Sigmoid colon (tissue), 4 donors: ENCODE measurements at regions not wholly inside any gene's neighbourhood (a gene's known extent, or its start where the extent isn't known, plus 50 kb on each side); places are given as distances from the start of the nearest gene placed in this dataset.

Source experiments
- EP300 ChIP-seq, 4 donors: sonication (generic); formaldehyde crosslinking; IDR thresholded peaks; one replicate each; pipeline ENCODE4 v1.6.1; 2017; ENCODE audit warnings: antibody characterized with exemption in 4 of 4
- POLR2A ChIP-seq, 2 donors: fragments of 450-650 bp; IDR thresholded peaks; one replicate each; pipeline ENCODE4 v1.6.1; 2016; ENCODE audit warnings: antibody characterized with exemption in 2 of 2, mild to moderate bottlenecking in 2 of 2, moderate library complexity in 2 of 2
- TF ChIP-seq, protein P1 (sequence below), 4 experiments: fragments of 450-650 bp in 3 of 4; fragments of 200-600 bp in 1 of 4; IDR thresholded peaks; one replicate each; pipeline ENCODE4 v1.5.1; 2016 to 2019; ENCODE audit warnings: antibody characterized with exemption in 4 of 4, mild to moderate bottlenecking in 3 of 4, moderate library complexity in 2 of 4

DNA sequence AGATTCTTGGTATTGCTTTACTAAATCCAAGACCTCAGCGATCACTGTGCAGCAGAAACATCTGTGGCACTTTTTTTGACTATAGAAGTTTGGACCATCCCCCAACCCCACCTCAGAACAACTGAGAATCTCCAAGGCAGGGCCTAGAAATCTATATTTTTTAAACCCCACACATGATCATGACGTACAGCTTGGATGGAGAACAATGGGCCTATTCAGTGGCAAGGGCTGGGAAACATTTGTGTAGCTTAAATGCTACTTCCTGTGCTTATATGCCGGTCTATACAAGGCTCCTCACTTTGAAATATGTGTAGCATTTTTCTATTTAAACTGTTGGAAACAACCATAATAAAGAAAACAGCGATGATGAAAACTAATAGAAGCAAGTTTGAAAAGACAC lies 55.1 kb upstream of the SPRED1 start:
- TF ChIP-seq, protein P1, sequence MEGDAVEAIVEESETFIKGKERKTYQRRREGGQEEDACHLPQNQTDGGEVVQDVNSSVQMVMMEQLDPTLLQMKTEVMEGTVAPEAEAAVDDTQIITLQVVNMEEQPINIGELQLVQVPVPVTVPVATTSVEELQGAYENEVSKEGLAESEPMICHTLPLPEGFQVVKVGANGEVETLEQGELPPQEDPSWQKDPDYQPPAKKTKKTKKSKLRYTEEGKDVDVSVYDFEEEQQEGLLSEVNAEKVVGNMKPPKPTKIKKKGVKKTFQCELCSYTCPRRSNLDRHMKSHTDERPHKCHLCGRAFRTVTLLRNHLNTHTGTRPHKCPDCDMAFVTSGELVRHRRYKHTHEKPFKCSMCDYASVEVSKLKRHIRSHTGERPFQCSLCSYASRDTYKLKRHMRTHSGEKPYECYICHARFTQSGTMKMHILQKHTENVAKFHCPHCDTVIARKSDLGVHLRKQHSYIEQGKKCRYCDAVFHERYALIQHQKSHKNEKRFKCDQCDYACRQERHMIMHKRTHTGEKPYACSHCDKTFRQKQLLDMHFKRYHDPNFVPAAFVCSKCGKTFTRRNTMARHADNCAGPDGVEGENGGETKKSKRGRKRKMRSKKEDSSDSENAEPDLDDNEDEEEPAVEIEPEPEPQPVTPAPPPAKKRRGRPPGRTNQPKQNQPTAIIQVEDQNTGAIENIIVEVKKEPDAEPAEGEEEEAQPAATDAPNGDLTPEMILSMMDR (IDR thresholded peaks at IDR 0.05): no peak
- TF ChIP-seq POLR2A (IDR thresholded peaks at IDR 0.05) (no peak), EP300 (IDR thresholded peaks at IDR 0.05) (no peak)
